HCT116 (cell line): ENCODE measurements at regions not wholly inside any gene's neighbourhood (a gene's known extent, or its start where the extent isn't known, plus 50 kb on each side); places are given as distances from the start of the nearest gene placed in this dataset.

Experiments
- EGR1 ChIP-seq: IDR thresholded peaks from 2 replicates; pipeline ENCODE4 v1.6.1; 2012; ENCODE audit warnings: low read depth
- ELF1 ChIP-seq: IDR thresholded peaks from 2 replicates; pipeline ENCODE4 v1.6.1; 2012; ENCODE audit warnings: low read depth, borderline replicate concordance
- EZH2 ChIP-seq: fragments of 200-600 bp; sonication (generic); IDR thresholded peaks from 2 replicates; pipeline ENCODE4 v1.6.1; 2017; ENCODE audit warnings: antibody characterized with exemption, mixed run types
- JUND ChIP-seq: IDR thresholded peaks from 2 replicates; pipeline ENCODE4 v1.6.1; 2012
- POLR2A ChIP-seq: IDR thresholded peaks from 2 replicates; pipeline ENCODE4 v1.7.0; 2011; ENCODE audit warnings: borderline replicate concordance; ENCODE audit not compliant: insufficient read depth, insufficient read length; ENCODE audit errors: extremely low read depth
- RAD21 ChIP-seq: IDR thresholded peaks from 2 replicates; pipeline ENCODE4 v1.6.1; 2012; ENCODE audit warnings: low read depth, mild to moderate bottlenecking
- ZNF274 ChIP-seq: fragments of 200-500 bp; sonication (Bioruptor generic); IDR thresholded peaks from 2 replicates; pipeline ENCODE4 v1.6.1; 2014; ENCODE audit warnings: mild to moderate bottlenecking, low read depth, low read length, inconsistent platforms
- TF ChIP-seq, protein P1 (sequence below), 3 experiments: fragments of 200-600 bp in 1 of 3; sonication (generic) in 1 of 3; IDR thresholded peaks in 2 of 3; conservative IDR thresholded peaks in 1 of 3; 2 replicates each; pipeline ENCODE4 v1.5.1; 2012 to 2017; ENCODE audit warnings: low read depth in 2 of 3, low read length in 2 of 3, antibody characterized with exemption in 1 of 3, borderline replicate concordance in 1 of 3, control low read depth in 1 of 3, mild to moderate bottlenecking in 1 of 3, mixed read lengths in 1 of 3, mixed run types in 1 of 3, moderate library complexity in 1 of 3; ENCODE audit not compliant: insufficient read depth in 1 of 3
- TF ChIP-seq, protein P2 (sequence below): IDR thresholded peaks from 2 replicates; pipeline ENCODE4 v1.6.1; 2012

DNA sequence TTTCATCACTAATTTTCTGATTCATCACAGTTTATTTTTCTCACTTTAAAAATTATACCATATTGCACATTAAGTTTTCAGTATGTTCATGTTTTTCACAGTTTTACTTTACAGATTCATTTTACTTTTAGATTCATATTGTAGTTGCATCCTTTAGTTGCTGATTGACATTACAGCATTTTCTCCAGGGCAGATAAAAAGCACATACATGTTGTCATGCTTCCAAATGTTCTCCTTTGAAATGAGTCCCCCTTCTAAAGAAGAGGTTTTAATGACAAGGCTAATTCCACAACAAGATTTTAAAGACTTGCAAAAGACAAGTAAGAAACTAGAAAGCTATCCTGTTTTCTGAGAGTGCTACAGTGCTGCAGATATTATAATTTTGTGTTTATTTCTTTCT lies 72.1 kb upstream of the RASSF8 start:
- TF ChIP-seq EZH2 (no peak), RAD21 (no peak), ZNF274 (no peak), EGR1 (no peak), JUND (no peak), ELF1 (no peak), POLR2A (no peak)
- TF ChIP-seq, protein P1, sequence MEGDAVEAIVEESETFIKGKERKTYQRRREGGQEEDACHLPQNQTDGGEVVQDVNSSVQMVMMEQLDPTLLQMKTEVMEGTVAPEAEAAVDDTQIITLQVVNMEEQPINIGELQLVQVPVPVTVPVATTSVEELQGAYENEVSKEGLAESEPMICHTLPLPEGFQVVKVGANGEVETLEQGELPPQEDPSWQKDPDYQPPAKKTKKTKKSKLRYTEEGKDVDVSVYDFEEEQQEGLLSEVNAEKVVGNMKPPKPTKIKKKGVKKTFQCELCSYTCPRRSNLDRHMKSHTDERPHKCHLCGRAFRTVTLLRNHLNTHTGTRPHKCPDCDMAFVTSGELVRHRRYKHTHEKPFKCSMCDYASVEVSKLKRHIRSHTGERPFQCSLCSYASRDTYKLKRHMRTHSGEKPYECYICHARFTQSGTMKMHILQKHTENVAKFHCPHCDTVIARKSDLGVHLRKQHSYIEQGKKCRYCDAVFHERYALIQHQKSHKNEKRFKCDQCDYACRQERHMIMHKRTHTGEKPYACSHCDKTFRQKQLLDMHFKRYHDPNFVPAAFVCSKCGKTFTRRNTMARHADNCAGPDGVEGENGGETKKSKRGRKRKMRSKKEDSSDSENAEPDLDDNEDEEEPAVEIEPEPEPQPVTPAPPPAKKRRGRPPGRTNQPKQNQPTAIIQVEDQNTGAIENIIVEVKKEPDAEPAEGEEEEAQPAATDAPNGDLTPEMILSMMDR (IDR thresholded peaks at IDR 0.05 in 2 of 3, conservative IDR thresholded peaks at IDR 0.05 in 1 of 3; ENCODE audit: borderline replicate concordance in 1 of 3, insufficient read depth in 1 of 3, low read depth in 2 of 3, low read length in 2 of 3): no peak
- TF ChIP-seq, protein P2, sequence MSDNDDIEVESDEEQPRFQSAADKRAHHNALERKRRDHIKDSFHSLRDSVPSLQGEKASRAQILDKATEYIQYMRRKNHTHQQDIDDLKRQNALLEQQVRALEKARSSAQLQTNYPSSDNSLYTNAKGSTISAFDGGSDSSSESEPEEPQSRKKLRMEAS: no peak
